KBM-7 (cell line): ENCODE measurements at regions not wholly inside any gene's neighbourhood (a gene's known extent, or its start where the extent isn't known, plus 50 kb on each side); places are given as distances from the start of the nearest gene placed in this dataset.
"Not testable (repeated sequence)": the region's sequence is repeated elsewhere in the genome, so short reads cannot be mapped to it uniquely, and the experiment has no call there.

Experiments
- DNase-seq: peaks from one replicate; pipeline ENCODE4 v3.0.0-alpha.2; 2015
- in situ Hi-C: fragments of 300-500 bp; cut with MboI; formaldehyde crosslinking; loops from 2 replicates; pipeline ENCODE4 v1.14.3; 2020; ENCODE audit warnings: low sequenced_read_pairs, low pct_unique_long_range_greater_than_20kb, mixed read lengths

- in situ Hi-C loops = no loop called here
Observed at GRCh38 chr10:23535381-23535780, 96.5 kb downstream of the OTUD1 start.

GRCh38 chr10:23538968-23539367, 100.1 kb downstream of the OTUD1 start:
- no peak for DNase-seq
- in situ Hi-C loops = no loop called here

More at GRCh38 chr10:23535381-23535780, 96.5 kb downstream of the OTUD1 start:
- DNase-seq = no peak

- in situ Hi-C loops = no loop called here
- DNase-seq = peak; percentile 83
Observed at GRCh38 chr10:23540401-23541030, 101.6 kb downstream of the OTUD1 start.

- DNase-seq = peak; percentile 85
- in situ Hi-C loops = no loop called here
Observed at GRCh38 chr10:23543691-23544380, 105.0 kb downstream of the OTUD1 start.

GRCh38 chr10:23545866-23546265, 107.0 kb downstream of the OTUD1 start:
- peak; percentile 77 for DNase-seq
- in situ Hi-C loops = not testable (repeated sequence)

- in situ Hi-C loops = no loop called here
- no peak for DNase-seq
Observed at GRCh38 chr10:23556727-23557440, 118.0 kb downstream of the OTUD1 start.

- in situ Hi-C loops = no loop called here
- no peak for DNase-seq
Observed at GRCh38 chr10:23557777-23558176, 118.9 kb downstream of the OTUD1 start.

GRCh38 chr10:23558361-23558799, 119.5 kb downstream of the OTUD1 start:
- in situ Hi-C loops = no loop called here
- no peak for DNase-seq

GRCh38 chr10:23568996-23569395, 130.1 kb downstream of the OTUD1 start:
- no peak for DNase-seq
- in situ Hi-C loops = no loop called here

- in situ Hi-C loops = no loop called here
- no peak for DNase-seq
Observed at GRCh38 chr10:23571884-23572283, 133.0 kb downstream of the OTUD1 start.

GRCh38 chr10:23581906-23582450, 143.1 kb downstream of the OTUD1 start:
- in situ Hi-C loops = no loop called here

GRCh38 chr10:23584396-23584795, 145.5 kb downstream of the OTUD1 start:
- in situ Hi-C loops = no loop called here
- no peak for DNase-seq

More at GRCh38 chr10:23581906-23582450, 143.1 kb downstream of the OTUD1 start:
- no peak for DNase-seq

GRCh38 chr10:23585186-23585585, 146.3 kb downstream of the OTUD1 start:
- in situ Hi-C loops = no loop called here
- DNase-seq = no peak

- in situ Hi-C loops = no loop called here
- no peak for DNase-seq
Observed at GRCh38 chr10:23585666-23586065, 146.8 kb downstream of the OTUD1 start.

GRCh38 chr10:23595278-23595677, 156.4 kb downstream of the OTUD1 start:
- in situ Hi-C loops = not testable (repeated sequence)

GRCh38 chr10:23604613-23605012, 165.7 kb downstream of the OTUD1 start:
- in situ Hi-C loops = no loop called here
- DNase-seq = no peak

More at GRCh38 chr10:23595278-23595677, 156.4 kb downstream of the OTUD1 start:
- DNase-seq = not testable (repeated sequence)

GRCh38 chr10:23606456-23606855, 167.6 kb downstream of the OTUD1 start:
- no peak for DNase-seq
- in situ Hi-C loops = no loop called here

GRCh38 chr10:23608926-23609325, 170.1 kb downstream of the OTUD1 start:
- in situ Hi-C loops = no loop called here
- no peak for DNase-seq

- in situ Hi-C loops = no loop called here
- DNase-seq = no peak
Observed at GRCh38 chr10:23610626-23611307, 171.9 kb downstream of the OTUD1 start.
